Sigmoid colon (tissue), 4 donors: ENCODE measurements at regions not wholly inside any gene's neighbourhood (a gene's known extent, or its start where the extent isn't known, plus 50 kb on each side); places are given as distances from the start of the nearest gene placed in this dataset.
A peak's percentile ranks its signal among the peaks of the same experiment; 100 is the strongest.

Source experiments
- POLR2A ChIP-seq, 2 donors: fragments of 450-650 bp; IDR thresholded peaks; one replicate each; pipeline ENCODE4 v1.6.1; 2016; ENCODE audit warnings: antibody characterized with exemption in 2 of 2, mild to moderate bottlenecking in 2 of 2, moderate library complexity in 2 of 2
- POLR2AphosphoS5 ChIP-seq, 4 donors: sonication (generic); formaldehyde crosslinking; IDR thresholded peaks; one replicate each; pipeline ENCODE4 v1.6.1; 2017; ENCODE audit warnings: antibody characterized with exemption in 4 of 4
- TF ChIP-seq, protein P1 (sequence below), 4 experiments: fragments of 450-650 bp in 3 of 4; fragments of 200-600 bp in 1 of 4; IDR thresholded peaks; one replicate each; pipeline ENCODE4 v1.5.1; 2016 to 2019; ENCODE audit warnings: antibody characterized with exemption in 4 of 4, mild to moderate bottlenecking in 3 of 4, moderate library complexity in 2 of 4

DNA sequence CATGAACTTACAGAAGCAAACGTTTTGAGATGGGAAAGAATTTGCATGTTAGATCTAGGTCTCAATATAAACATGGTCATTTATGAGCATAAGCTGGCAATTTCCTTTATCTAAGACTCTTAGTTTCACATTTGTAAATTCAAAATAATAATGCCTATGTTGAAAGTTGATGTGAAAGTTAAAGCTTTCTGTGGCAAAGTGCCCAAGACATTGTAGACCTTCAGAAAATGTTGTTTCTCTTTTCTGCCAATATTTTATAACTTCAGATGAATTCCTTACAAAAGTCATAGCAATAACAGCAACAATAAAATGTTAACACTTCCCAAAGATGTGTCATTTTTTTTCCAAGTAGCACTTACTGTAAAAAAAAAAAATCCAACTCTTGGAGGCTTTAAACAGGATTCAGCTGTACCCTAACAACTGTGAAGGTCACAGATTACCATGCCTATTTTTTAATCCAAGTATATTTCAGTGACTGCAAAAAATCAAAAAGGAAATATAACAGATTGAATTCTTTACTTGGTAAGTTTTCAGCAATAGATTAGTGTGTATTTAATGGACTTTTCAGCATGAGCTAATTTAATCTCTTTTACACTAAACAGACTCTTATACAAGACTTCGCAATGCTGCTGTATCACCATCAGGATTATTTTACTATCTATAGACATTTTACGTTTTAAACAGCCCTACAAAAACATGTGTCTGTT, 206.5 kb upstream of the PDE5A start:
- TF ChIP-seq POLR2AphosphoS5 (IDR thresholded peaks at IDR 0.05) (peak in 1 of 4 donors; percentile 8), POLR2A (IDR thresholded peaks at IDR 0.05) (no peak)
- TF ChIP-seq, protein P1, sequence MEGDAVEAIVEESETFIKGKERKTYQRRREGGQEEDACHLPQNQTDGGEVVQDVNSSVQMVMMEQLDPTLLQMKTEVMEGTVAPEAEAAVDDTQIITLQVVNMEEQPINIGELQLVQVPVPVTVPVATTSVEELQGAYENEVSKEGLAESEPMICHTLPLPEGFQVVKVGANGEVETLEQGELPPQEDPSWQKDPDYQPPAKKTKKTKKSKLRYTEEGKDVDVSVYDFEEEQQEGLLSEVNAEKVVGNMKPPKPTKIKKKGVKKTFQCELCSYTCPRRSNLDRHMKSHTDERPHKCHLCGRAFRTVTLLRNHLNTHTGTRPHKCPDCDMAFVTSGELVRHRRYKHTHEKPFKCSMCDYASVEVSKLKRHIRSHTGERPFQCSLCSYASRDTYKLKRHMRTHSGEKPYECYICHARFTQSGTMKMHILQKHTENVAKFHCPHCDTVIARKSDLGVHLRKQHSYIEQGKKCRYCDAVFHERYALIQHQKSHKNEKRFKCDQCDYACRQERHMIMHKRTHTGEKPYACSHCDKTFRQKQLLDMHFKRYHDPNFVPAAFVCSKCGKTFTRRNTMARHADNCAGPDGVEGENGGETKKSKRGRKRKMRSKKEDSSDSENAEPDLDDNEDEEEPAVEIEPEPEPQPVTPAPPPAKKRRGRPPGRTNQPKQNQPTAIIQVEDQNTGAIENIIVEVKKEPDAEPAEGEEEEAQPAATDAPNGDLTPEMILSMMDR (IDR thresholded peaks at IDR 0.05) = no peak
